Brain microvascular endothelial cell (primary cell): ENCODE measurements at regions not wholly inside any gene's neighbourhood (a gene's known extent, or its start where the extent isn't known, plus 50 kb on each side); places are given as distances from the start of the nearest gene placed in this dataset.

Experiments
- DNase-seq: peaks from one replicate; pipeline ENCODE4 v3.0.0-alpha.2; 2020
- H3K27ac ChIP-seq: fragments of 250-450 bp; sonication (Bioruptor Pico); 2 replicates; pipeline ENCODE4 v1.5.1; 2020; ENCODE audit warnings: mild to moderate bottlenecking, moderate library complexity
- H3K27me3 ChIP-seq: fragments of 250-450 bp; sonication (Bioruptor Pico); replicated peaks from 2 replicates; pipeline ENCODE4 v1.5.1; 2020; ENCODE audit warnings: mild to moderate bottlenecking
- H3K36me3 ChIP-seq: fragments of 250-450 bp; sonication (Bioruptor Pico); replicated peaks from 2 replicates; pipeline ENCODE4 v1.5.1; 2020; ENCODE audit warnings: mild to moderate bottlenecking
- H3K4me3 ChIP-seq: 2 replicates; pipeline ENCODE4 v1.5.1; 2011; ENCODE audit warnings: low read depth, mild to moderate bottlenecking, control low read depth, low read length, moderate library complexity
- in situ Hi-C: cut with HindIII; loops from 2 replicates; pipeline ENCODE4 v1.10.0; 2017; ENCODE audit warnings: low sequenced_read_pairs, low pct_ligation_motif_present
- TF ChIP-seq, protein P1 (sequence below): IDR thresholded peaks from 2 replicates; pipeline ENCODE4 v1.5.1; 2011; ENCODE audit warnings: low read depth, mild to moderate bottlenecking, moderate library complexity, low read length, control low read depth, inconsistent platforms; ENCODE audit errors: missing control alignments

- Histone ChIP-seq H3K4me3 (no peak overlapping the region), H3K27me3 (no peaks in the 10 kb centered on the region), H3K36me3 (no peaks in the 10 kb centered on the region), H3K27ac (no peak overlapping the region)
- in situ Hi-C loops = no loop called here
- TF ChIP-seq, protein P1, sequence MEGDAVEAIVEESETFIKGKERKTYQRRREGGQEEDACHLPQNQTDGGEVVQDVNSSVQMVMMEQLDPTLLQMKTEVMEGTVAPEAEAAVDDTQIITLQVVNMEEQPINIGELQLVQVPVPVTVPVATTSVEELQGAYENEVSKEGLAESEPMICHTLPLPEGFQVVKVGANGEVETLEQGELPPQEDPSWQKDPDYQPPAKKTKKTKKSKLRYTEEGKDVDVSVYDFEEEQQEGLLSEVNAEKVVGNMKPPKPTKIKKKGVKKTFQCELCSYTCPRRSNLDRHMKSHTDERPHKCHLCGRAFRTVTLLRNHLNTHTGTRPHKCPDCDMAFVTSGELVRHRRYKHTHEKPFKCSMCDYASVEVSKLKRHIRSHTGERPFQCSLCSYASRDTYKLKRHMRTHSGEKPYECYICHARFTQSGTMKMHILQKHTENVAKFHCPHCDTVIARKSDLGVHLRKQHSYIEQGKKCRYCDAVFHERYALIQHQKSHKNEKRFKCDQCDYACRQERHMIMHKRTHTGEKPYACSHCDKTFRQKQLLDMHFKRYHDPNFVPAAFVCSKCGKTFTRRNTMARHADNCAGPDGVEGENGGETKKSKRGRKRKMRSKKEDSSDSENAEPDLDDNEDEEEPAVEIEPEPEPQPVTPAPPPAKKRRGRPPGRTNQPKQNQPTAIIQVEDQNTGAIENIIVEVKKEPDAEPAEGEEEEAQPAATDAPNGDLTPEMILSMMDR = no peak
- DNase-seq = no peak
Measured at GRCh38 chr9:28841775-28842174, 1268.5 kb upstream of the C9orf72 start.

DNA sequence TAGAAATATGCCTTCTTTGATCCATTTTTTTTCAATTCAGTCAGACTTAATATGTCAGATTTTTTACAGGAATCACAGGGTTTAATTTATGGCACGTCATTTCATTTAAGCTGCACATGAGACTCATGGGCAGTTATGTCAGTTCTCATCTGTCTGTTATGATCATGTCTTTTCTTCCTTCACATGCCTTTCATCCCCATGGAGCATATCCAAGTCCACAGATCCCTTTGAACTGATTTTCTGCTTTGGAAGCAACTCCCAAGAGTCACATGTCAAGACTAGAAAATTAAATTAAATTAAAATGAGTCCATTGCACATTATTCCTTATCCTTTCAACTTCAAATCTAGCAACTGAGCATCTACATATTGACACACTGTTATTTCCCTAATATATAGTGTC is 1274.0 kb upstream of the C9orf72 start:
- H3K4me3 ChIP-seq = no peak overlapping the region
- H3K27ac ChIP-seq = no peak overlapping the region
- in situ Hi-C loops = no loop called here
- TF ChIP-seq, protein P1 = no peak
- no peaks in the 10 kb centered on the region for H3K36me3 ChIP-seq
- no peaks in the 10 kb centered on the region for H3K27me3 ChIP-seq
- no peak for DNase-seq

- in situ Hi-C loops = no loop called here
- Histone ChIP-seq H3K4me3 (no peak overlapping the region), H3K36me3 (no peaks in the 10 kb centered on the region), H3K27ac (no peak overlapping the region), H3K27me3 (no peaks in the 10 kb centered on the region)
- no peak for DNase-seq
- TF ChIP-seq, protein P1 = no peak
Measured at GRCh38 chr9:28848671-28849070, 1275.4 kb upstream of the C9orf72 start.

- in situ Hi-C loops = no loop called here
- no peak overlapping the region for H3K4me3 ChIP-seq
- no peaks in the 10 kb centered on the region for H3K36me3 ChIP-seq
- H3K27ac ChIP-seq = no peak overlapping the region
- no peak for DNase-seq
- no peaks in the 10 kb centered on the region for H3K27me3 ChIP-seq
- TF ChIP-seq, protein P1 = no peak
Measured at GRCh38 chr9:28853477-28853876, 1280.2 kb upstream of the C9orf72 start.

GRCh38 chr9:28866951-28867350 is 1293.7 kb upstream of the C9orf72 start:
- Histone ChIP-seq H3K4me3 (no peak overlapping the region), H3K27me3 (no peaks in the 10 kb centered on the region), H3K27ac (no peak overlapping the region), H3K36me3 (no peaks in the 10 kb centered on the region)
- no peak for DNase-seq
- TF ChIP-seq, protein P1 = no peak
- in situ Hi-C loops = no loop called here

DNA sequence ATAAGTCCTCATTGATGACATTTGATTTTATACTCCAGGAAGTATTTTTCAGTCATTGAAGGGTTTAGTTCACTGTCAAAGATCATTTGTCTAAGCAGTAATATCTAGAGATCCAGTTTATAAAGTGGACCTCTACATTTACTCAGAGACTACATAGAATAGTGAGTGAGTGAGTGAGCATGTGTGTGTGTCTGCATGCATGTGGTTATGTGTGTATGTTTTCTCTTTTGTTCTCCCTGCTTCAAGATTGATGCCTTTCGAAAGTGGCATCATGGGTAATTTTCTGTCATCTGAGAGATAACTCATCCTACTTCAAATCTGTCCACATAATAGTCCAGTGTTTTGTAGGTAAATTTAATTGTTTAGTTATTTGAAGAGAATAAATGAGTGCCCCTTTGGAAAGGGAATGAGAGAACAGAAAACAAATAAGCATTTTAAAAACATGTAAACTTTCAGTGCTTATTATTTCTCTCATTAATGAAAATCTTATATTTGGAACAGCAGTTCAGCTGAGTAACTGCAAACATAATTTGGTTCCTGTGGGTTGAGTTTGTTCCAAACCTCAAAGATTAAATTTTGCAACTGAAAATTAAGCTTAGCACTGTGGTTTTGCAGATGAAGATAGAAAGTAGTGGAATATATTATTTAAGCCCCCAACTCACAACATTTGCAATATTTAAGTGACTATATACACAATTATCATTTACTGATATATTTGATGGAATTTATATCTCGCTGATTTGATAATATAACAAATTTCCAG is 1295.1 kb upstream of the C9orf72 start:
- no peaks in the 10 kb centered on the region for H3K27me3 ChIP-seq
- no peaks in the 10 kb centered on the region for H3K36me3 ChIP-seq
- in situ Hi-C loops = no loop called here
- no peak overlapping the region for H3K27ac ChIP-seq
- H3K4me3 ChIP-seq = no peak overlapping the region
- TF ChIP-seq, protein P1 = no peak
- no peak for DNase-seq
